Non-pigmented ciliary epithelial cell (primary cell): ENCODE measurements at regions not wholly inside any gene's neighbourhood (a gene's known extent, or its start where the extent isn't known, plus 50 kb on each side); places are given as distances from the start of the nearest gene placed in this dataset.
"Not testable (repeated sequence)": the region's sequence is repeated elsewhere in the genome, so short reads cannot be mapped to it uniquely, and the experiment has no call there.

Source experiments
- DNase-seq: peaks from one replicate; pipeline ENCODE4 v3.0.0-alpha.2; 2010; ENCODE audit warnings: low read depth

- no peak for DNase-seq
Measured at GRCh38 chr6:105713474-105714118, 310.7 kb upstream of the PREP start.

- no peak for DNase-seq
Measured at GRCh38 chr6:105711216-105711615, 308.3 kb upstream of the PREP start.

- no peak for DNase-seq
Measured at GRCh38 chr6:105705608-105706007, 302.7 kb upstream of the PREP start.

GRCh38 chr6:105695461-105695860, 292.6 kb upstream of the PREP start:
- DNase-seq: no peak

GRCh38 chr6:105692613-105693215, 289.8 kb upstream of the PREP start:
- no peak for DNase-seq

- no peak for DNase-seq
Measured at GRCh38 chr6:105691971-105692370, 289.1 kb upstream of the PREP start.

- DNase-seq: no peak
Measured at GRCh38 chr6:105691081-105691480, 288.2 kb upstream of the PREP start.

GRCh38 chr6:105688573-105688972, 285.7 kb upstream of the PREP start:
- no peak for DNase-seq

- not testable (repeated sequence) for DNase-seq
Measured at GRCh38 chr6:105686793-105687192, 283.9 kb upstream of the PREP start.

- DNase-seq: no peak
Measured at GRCh38 chr6:105681061-105681460, 278.2 kb upstream of the PREP start.

GRCh38 chr6:105680131-105680530, 277.2 kb upstream of the PREP start:
- DNase-seq: no peak

GRCh38 chr6:105678516-105678915, 275.6 kb upstream of the PREP start:
- DNase-seq: no peak

GRCh38 chr6:105677671-105678475, 275.0 kb upstream of the PREP start:
- DNase-seq: no peak

GRCh38 chr6:105676857-105677256, 274.0 kb upstream of the PREP start:
- no peak for DNase-seq

- peak; percentile 58 for DNase-seq
Measured at GRCh38 chr6:105675715-105676397, 273.0 kb upstream of the PREP start.

- not testable (repeated sequence) for DNase-seq
Measured at GRCh38 chr6:105672856-105673538, 270.1 kb upstream of the PREP start.

GRCh38 chr6:105669232-105669631, 266.4 kb upstream of the PREP start:
- DNase-seq: no peak

GRCh38 chr6:105667056-105667455, 264.2 kb upstream of the PREP start:
- no peak for DNase-seq

GRCh38 chr6:105664931-105665330, 262.0 kb upstream of the PREP start:
- DNase-seq: no peak

- DNase-seq: no peak
Measured at GRCh38 chr6:105651969-105652368, 249.1 kb upstream of the PREP start.

- DNase-seq: no peak
Measured at GRCh38 chr6:105650347-105650746, 247.5 kb upstream of the PREP start.

GRCh38 chr6:105649192-105649591, 246.3 kb upstream of the PREP start:
- DNase-seq: no peak
